Heart left ventricle (tissue), 16 donors: ENCODE measurements at regions not wholly inside any gene's neighbourhood (a gene's known extent, or its start where the extent isn't known, plus 50 kb on each side); places are given as distances from the start of the nearest gene placed in this dataset.
"Not testable (repeated sequence)": the region's sequence is repeated elsewhere in the genome, so short reads cannot be mapped to it uniquely, and the experiment has no call there.

Experiments used
- ATAC-seq, 4 donors: fragments of 200-7000 bp; cut with Tn5 transposase; one replicate each; pipeline ENCODE4 v1.9.1; 2020 to 2022; ENCODE audit warnings: moderate library complexity in 4 of 4, mild to moderate bottlenecking in 3 of 4, moderate number of reproducible peaks in 1 of 4
- DNase-seq, 5 donors: peaks; one replicate each; pipeline ENCODE4 v3.0.0-alpha.2; 2020
- H3K27ac ChIP-seq, 12 donors: fragments of 200-600 bp; sonication (generic) in 4 of 12; one replicate each; pipeline versions ENCODE4 v1.5.0 to v1.8.0; 2016 to 2022; ENCODE audit warnings: mild to moderate bottlenecking in 2 of 12
- H3K27me3 ChIP-seq, 9 donors: fragments of 200-600 bp; sonication (generic) in 2 of 9; one replicate each; pipeline versions ENCODE4 v1.5.1 to v1.8.0; 2016 to 2022; ENCODE audit warnings: mild to moderate bottlenecking in 3 of 9
- H3K36me3 ChIP-seq, 9 donors: fragments of 200-600 bp; sonication (generic) in 2 of 9; one replicate each; pipeline versions ENCODE4 v1.5.0 to v1.8.0; 2018 to 2022; ENCODE audit warnings: mild to moderate bottlenecking in 2 of 9
- H3K4me1 ChIP-seq, 12 donors: fragments of 200-600 bp; sonication (generic) in 4 of 12; one replicate each; pipeline versions ENCODE4 v1.5.0 to v1.8.0; 2016 to 2022; ENCODE audit warnings: mild to moderate bottlenecking in 3 of 12
- H3K4me3 ChIP-seq, 12 donors: fragments of 200-600 bp; sonication (generic) in 4 of 12; one replicate each; pipeline versions ENCODE4 v1.5.0 to v1.8.0; 2017 to 2022; ENCODE audit warnings: mild to moderate bottlenecking in 9 of 12, moderate library complexity in 4 of 12
- H3K9me3 ChIP-seq, 12 donors: fragments of 200-600 bp; sonication (generic) in 4 of 12; one replicate each; pipeline versions ENCODE4 v1.5.0 to v1.8.0; 2016 to 2022; ENCODE audit warnings: mild to moderate bottlenecking in 1 of 12
- WGBS, 4 donors: extraction: QIAGEN DNeasy Blood & Tissue Kit in 2 of 4; methylation state at CpG; one replicate each; pipeline versions ENCODE4 v1.1.5 to v1.1.7; 2013 to 2018; 5-methylcytosine and 5-hydroxymethylcytosine counted together
- intact Hi-C, 10 donors: fragments of 100-400 bp; cut with DNase I; formaldehyde crosslinking; loops; one replicate each; pipeline versions ENCODE4 v1.11.1 to v1.14.2; 2022
- donor health status: ischemic (EF 13 %, LVEDD 7.1; RV severe dilation, severe dysfunction).
- donor health status: healthy with polysubstance abuse.
- donor health status: DM: no; HTN: yes; CAD: no.
- donor health status: DM: no; HTN: no; CAD: no.
- donor health status: ischemic (EF 25% LVEDD 6.9; RV normal size, moderate dysfunction).
- donor health status: ischemic (EF 25% LVEDD 5.7; RV mildly dilated, moderate dysfunction).
- donor health status: healthy.
- donor health status: DM: yes; HTN: yes; CAD: no.
- donor health status: ischemic (EF 35%, LVEDD 5.7; RV mildly dilated, moderate dysfunction).
- donor health status: nonischemic (EF 11% LVEDD 7.7; RV severe dilation, severe dysfunction).
- donor health status: DM: yes; HTN: yes; CAD: no.
- donor health status: PGD.
- donor health status: ischemic (EF 29% LVEDD 5.4; RV normal size, mild dysfunction).
- donor health status: nonischemic (EF 23%, LVEDD 6.1; RV moderate dilation, normal function).

DNA sequence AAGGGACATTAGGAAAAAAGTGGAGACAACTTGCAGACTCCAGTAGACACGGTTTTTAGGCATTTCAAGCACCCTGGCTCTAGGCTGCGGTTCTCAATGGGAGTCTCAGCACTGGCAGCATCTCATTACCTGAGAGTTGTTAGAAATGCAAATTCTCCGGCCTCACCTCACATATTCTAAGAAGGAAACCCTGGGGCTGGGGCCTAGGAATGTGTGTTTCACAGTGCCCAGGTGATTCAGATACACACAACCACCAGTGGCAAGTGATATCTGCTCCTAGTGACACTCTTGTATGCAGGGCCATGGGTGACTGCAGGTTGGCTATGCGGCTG lies 313.9 kb downstream of the BCL2L11 start:
- DNase-seq, H3K27me3 ChIP-seq, H3K36me3 ChIP-seq, intact Hi-C loops, H3K4me3 ChIP-seq, H3K9me3 ChIP-seq, H3K4me1 ChIP-seq, ATAC-seq, H3K27ac ChIP-seq: not testable (repeated sequence)
- 85 to 98% (median 90%) methylated on average over 2 to 3 of the region's 4 CpGs for WGBS, 4 donors

DNA sequence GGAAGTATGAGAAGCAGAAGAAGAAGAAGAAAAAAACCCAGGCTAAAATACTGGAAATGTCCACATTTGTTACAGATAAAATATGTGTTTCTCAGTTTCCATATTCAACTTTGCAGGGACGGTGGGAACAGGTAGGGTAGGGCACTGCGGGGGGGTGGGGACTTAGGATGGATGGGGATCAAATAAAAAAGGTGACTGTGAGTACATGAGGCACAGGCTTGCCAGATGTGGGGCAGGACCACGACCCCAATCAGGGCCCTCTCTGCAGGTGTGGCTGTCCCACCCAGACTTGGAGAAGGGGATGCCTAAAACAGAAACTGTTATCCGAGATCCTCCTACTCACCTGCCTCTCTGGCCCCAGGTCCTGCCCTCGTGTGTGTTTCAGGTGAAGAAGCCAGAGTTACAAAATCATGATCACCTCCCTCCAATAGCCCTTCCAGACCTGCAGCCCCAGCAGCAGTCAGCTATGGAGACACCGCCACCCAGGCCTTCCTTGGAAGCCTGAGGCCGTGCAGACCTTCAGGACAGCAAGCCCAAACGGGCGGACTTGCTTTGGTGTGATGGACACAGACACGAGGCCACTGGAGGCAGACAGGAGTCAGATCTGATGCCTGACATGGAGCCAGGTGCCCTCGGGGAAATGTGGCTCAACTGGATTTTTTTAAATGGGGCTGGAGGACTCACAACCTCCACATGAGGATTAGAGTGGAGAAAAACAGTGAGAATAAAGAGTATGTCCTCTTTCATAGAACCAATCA lies 315.0 kb downstream of the BCL2L11 start:
- H3K4me3 ChIP-seq, ATAC-seq, H3K27ac ChIP-seq, H3K36me3 ChIP-seq, intact Hi-C loops, H3K9me3 ChIP-seq, H3K27me3 ChIP-seq: not testable (repeated sequence)
- H3K4me1 ChIP-seq = peaks cover 0 to 13% (median 0%) of the 10 kb centered on the region in 12 donors
- peak in 1 of 5 donors; percentile 44 for DNase-seq
- WGBS, 4 donors = 89 to 95% (median 91%) methylated on average over 4 to 5 of the region's 11 CpGs

- H3K27ac ChIP-seq, H3K36me3 ChIP-seq, ATAC-seq, DNase-seq, intact Hi-C loops, H3K9me3 ChIP-seq, H3K4me3 ChIP-seq, H3K27me3 ChIP-seq: not testable (repeated sequence)
- WGBS, 4 donors = 85 to 89% (median 86%) methylated on average over 2 to 4 of the region's 5 CpGs
- peaks cover 0 to 13% (median 0%) of the 10 kb centered on the region in 12 donors for H3K4me1 ChIP-seq
Observed at GRCh38 chr2:111436411-111436810, 315.7 kb downstream of the BCL2L11 start.

- DNase-seq, intact Hi-C loops, H3K27me3 ChIP-seq, H3K27ac ChIP-seq, H3K36me3 ChIP-seq, H3K4me1 ChIP-seq, ATAC-seq, H3K9me3 ChIP-seq: not testable (repeated sequence)
- 90 to 99% (median 94%) methylated on average over 4 to 6 of the region's 7 CpGs for WGBS, 4 donors
- H3K4me3 ChIP-seq = peak overlapping the region in 1 of 12 donors; percentile 3
Observed at GRCh38 chr2:111437288-111437990, 316.7 kb downstream of the BCL2L11 start.

GRCh38 chr2:111438161-111438560 lies 317.4 kb downstream of the BCL2L11 start:
- H3K27ac ChIP-seq, H3K4me1 ChIP-seq, intact Hi-C loops, DNase-seq, H3K36me3 ChIP-seq, ATAC-seq, H3K27me3 ChIP-seq, H3K9me3 ChIP-seq: not testable (repeated sequence)
- H3K4me3 ChIP-seq = peak overlapping the region in 1 of 12 donors; percentile 3
- 81 to 93% (median 86%) methylated on average over 2 of the region's 2 CpGs for WGBS, 4 donors

DNA sequence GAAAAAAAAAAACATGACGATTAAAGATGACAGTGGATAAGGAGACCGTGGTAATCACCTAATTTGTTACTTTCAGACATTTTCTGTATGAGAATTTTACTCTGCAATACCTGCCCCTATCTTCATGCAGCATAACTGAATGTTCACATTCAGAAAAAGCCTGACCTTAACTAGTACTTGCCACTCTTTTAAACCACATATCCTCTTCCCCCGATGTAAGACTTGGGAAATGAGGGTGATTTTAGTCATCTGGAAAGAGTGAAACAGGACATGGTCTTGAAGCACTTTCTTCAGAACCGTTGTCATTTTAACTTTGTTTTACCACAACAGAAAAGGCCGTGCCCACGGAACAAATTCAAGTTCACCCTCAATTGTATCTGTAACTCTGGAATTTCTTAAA lies 318.5 kb downstream of the BCL2L11 start:
- H3K27me3 ChIP-seq, DNase-seq, H3K9me3 ChIP-seq, ATAC-seq, H3K27ac ChIP-seq, H3K4me1 ChIP-seq, H3K4me3 ChIP-seq, H3K36me3 ChIP-seq, intact Hi-C loops: not testable (repeated sequence)
- 84 to 94% (median 89%) methylated on average over 2 to 4 of the region's 6 CpGs for WGBS, 4 donors

DNA sequence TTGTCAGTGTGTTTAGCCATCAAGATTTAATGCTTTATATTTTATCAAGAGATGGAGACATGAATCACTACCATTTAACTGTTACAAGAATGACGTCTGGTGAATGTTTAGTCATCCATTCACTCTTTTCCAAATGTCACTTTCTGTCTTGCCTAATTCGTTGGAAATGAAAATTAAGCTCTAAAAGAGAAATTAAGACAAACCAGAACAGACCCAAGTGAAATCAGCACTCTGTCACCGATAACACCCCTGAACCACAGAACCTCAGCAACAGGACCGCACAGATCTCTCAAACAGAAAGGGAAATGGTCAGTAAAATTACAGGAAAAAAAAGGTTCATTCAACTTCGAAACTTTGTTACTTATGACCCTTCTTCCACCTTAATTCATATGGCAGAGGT lies 320.9 kb downstream of the BCL2L11 start:
- H3K36me3 ChIP-seq, intact Hi-C loops, H3K4me3 ChIP-seq, DNase-seq, H3K27ac ChIP-seq, H3K4me1 ChIP-seq, H3K9me3 ChIP-seq, H3K27me3 ChIP-seq: not testable (repeated sequence)
- WGBS, 4 donors = 81 to 97% (median 91%) methylated on average over 3 to 4 of the region's 5 CpGs
- peak in 1 of 4 donors; percentile 6 for ATAC-seq

DNA sequence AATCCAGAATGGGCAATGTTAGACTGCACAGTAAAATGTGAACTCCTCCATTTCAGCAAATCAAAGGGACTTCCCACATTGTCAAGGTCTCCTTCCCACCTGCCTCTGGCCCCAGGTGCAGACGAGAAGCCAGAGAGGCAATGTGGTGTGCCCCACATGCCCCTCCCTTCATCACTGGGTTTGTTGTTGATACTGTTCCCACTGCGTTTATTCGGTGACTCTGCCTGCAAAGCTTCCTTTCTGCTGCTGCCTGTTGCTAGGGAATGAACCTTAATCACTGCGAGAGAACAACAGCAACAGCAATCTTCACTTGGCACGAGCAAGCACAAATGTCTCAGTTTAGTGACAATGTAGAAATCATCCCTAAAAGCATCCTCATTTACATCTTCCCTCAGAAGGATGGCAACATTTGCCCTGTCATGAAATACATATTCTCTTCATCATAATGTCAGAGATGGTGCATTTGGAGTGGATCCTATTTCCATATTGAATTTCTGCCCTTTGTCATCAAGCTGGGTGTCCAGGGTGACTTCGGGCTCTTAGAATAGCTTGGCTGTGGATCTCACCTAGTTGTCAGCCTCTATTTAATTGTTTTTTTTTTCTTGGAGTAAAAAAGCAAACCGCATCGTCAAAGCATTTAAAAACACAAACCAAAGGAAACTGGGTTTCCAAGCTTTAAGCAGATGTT lies 322.2 kb downstream of the BCL2L11 start:
- H3K27me3 ChIP-seq, H3K27ac ChIP-seq, H3K9me3 ChIP-seq, H3K36me3 ChIP-seq, intact Hi-C loops, H3K4me3 ChIP-seq, DNase-seq, H3K4me1 ChIP-seq: not testable (repeated sequence)
- peak; percentile 62 to 87 (median 76) for ATAC-seq
- 28 to 52% (median 50%) methylated on average over 4 to 5 of the region's 8 CpGs; no CpG with 5 or more reads in 1 of the 4 donors for WGBS, 4 donors

GRCh38 chr2:111444516-111444915 lies 323.8 kb downstream of the BCL2L11 start:
- H3K27ac ChIP-seq, H3K4me3 ChIP-seq, H3K9me3 ChIP-seq, H3K27me3 ChIP-seq, intact Hi-C loops, DNase-seq, H3K36me3 ChIP-seq, H3K4me1 ChIP-seq: not testable (repeated sequence)
- no CpG with 5 or more reads among the region's 2 CpGs for WGBS, 4 donors
- peak; percentile 35 to 51 (median 46) for ATAC-seq

GRCh38 chr2:111445191-111445929 lies 324.6 kb downstream of the BCL2L11 start:
- intact Hi-C loops, H3K36me3 ChIP-seq, ATAC-seq, DNase-seq, H3K27me3 ChIP-seq, H3K4me1 ChIP-seq, H3K27ac ChIP-seq, H3K4me3 ChIP-seq, H3K9me3 ChIP-seq: not testable (repeated sequence)
- no CpG with 5 or more reads among the region's 7 CpGs for WGBS, 4 donors
